Epithelial cell of esophagus (primary cell): ENCODE measurements at regions not wholly inside any gene's neighbourhood (a gene's known extent, or its start where the extent isn't known, plus 50 kb on each side); places are given as distances from the start of the nearest gene placed in this dataset.

Experiments
- DNase-seq: peaks from one replicate; pipeline ENCODE4 v3.0.0; 2010; ENCODE audit warnings: low read depth
- H3K4me3 ChIP-seq: 2 replicates; pipeline ENCODE4 v1.5.1; 2011; ENCODE audit warnings: mild to moderate bottlenecking, low read length, control low read depth
- TF ChIP-seq, protein P1 (sequence below): IDR thresholded peaks from 2 replicates; pipeline ENCODE4 v1.5.1; 2011; ENCODE audit warnings: low read depth, mild to moderate bottlenecking, low read length, control low read depth, inconsistent platforms; ENCODE audit not compliant: insufficient read depth; ENCODE audit errors: missing control alignments

DNA sequence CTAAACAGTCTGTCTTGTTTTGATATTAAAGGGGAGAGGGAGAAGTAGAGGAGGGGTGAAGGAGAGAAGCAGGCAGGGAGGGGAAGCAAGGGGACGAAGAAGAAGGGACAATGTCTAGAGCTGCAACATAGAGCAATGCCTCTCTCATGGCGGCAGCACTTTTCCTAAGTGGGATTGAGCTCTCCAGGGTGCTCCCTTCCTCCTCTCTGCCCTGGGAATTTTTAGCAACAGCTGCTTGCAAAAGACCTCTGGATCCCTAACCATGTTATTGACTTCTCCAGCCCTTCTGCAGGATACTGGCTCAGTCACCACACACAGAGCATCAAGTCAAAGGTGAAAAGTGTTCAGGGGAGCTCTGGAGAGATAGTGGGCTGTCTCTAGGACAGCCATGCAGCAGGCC is 734.9 kb downstream of the EPHA4 start:
- TF ChIP-seq, protein P1, sequence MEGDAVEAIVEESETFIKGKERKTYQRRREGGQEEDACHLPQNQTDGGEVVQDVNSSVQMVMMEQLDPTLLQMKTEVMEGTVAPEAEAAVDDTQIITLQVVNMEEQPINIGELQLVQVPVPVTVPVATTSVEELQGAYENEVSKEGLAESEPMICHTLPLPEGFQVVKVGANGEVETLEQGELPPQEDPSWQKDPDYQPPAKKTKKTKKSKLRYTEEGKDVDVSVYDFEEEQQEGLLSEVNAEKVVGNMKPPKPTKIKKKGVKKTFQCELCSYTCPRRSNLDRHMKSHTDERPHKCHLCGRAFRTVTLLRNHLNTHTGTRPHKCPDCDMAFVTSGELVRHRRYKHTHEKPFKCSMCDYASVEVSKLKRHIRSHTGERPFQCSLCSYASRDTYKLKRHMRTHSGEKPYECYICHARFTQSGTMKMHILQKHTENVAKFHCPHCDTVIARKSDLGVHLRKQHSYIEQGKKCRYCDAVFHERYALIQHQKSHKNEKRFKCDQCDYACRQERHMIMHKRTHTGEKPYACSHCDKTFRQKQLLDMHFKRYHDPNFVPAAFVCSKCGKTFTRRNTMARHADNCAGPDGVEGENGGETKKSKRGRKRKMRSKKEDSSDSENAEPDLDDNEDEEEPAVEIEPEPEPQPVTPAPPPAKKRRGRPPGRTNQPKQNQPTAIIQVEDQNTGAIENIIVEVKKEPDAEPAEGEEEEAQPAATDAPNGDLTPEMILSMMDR = no peak
- no peak for DNase-seq

GRCh38 chr2:220842901-220843665 is 729.0 kb downstream of the EPHA4 start:
- TF ChIP-seq, protein P1 = no peak

More for the DNA sequence above, 734.9 kb downstream of the EPHA4 start:
- H3K4me3 ChIP-seq = no peak overlapping the region

GRCh38 chr2:220845766-220846273 is 726.3 kb downstream of the EPHA4 start:
- DNase-seq = no peak
- no peak overlapping the region for H3K4me3 ChIP-seq
- TF ChIP-seq, protein P1 = no peak

More at GRCh38 chr2:220842901-220843665, 729.0 kb downstream of the EPHA4 start:
- no peak overlapping the region for H3K4me3 ChIP-seq
- DNase-seq = no peak

GRCh38 chr2:220847006-220847405 is 725.1 kb downstream of the EPHA4 start:
- DNase-seq = peak; percentile 48
- TF ChIP-seq, protein P1 = no peak
- H3K4me3 ChIP-seq = no peak overlapping the region

- DNase-seq = peak; percentile 97
- no peak overlapping the region for H3K4me3 ChIP-seq
- TF ChIP-seq, protein P1 = no peak
These were observed 724.5 kb downstream of the EPHA4 start for GRCh38 chr2:220847589-220847988.

- no peak for DNase-seq
- H3K4me3 ChIP-seq = no peak overlapping the region
- TF ChIP-seq, protein P1 = no peak
These were observed 722.7 kb downstream of the EPHA4 start for GRCh38 chr2:220849433-220849832.
